Suprapubic skin (tissue), 3 donors: ENCODE measurements at regions not wholly inside any gene's neighbourhood (a gene's known extent, or its start where the extent isn't known, plus 50 kb on each side); places are given as distances from the start of the nearest gene placed in this dataset.

ENCODE experiments used
- CTCF ChIP-seq, 2 donors: fragments of 200-600 bp in 1 of 2; fragments of 450-650 bp in 1 of 2; sonication (generic) in 1 of 2; IDR thresholded peaks; one replicate each; pipeline ENCODE4 v1.5.1; 2016 to 2019; ENCODE audit warnings: antibody characterized with exemption in 2 of 2, mild to moderate bottlenecking in 1 of 2, moderate library complexity in 1 of 2
- POLR2A ChIP-seq, 2 donors: fragments of 450-650 bp; IDR thresholded peaks; one replicate each; pipeline ENCODE4 v1.6.1; 2017; ENCODE audit warnings: antibody characterized with exemption in 2 of 2, mild to moderate bottlenecking in 2 of 2, moderate library complexity in 2 of 2

DNA sequence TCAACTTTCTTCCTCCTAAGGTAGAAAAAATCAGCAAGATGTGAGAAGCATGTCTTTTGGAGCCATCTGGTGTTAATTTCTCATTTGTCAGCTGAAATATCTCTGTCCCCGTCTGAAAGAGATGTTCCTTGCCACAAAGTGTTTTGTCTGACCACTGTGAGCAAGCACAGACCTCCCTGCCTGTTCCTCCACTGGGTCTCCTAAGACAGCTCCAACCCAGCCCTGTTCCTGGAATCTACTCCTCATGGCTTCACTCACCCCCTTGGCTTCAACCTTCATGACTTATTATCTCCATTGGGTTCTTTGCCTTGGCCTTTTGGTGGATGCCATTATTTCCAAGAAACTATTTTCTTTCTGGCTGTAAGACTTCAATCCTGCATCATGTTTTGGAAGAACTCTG, 65.7 kb upstream of the CACHD1 start:
- no peak for TF ChIP-seq CTCF (IDR thresholded peaks at IDR 0.05)
- no peak for TF ChIP-seq POLR2A (IDR thresholded peaks at IDR 0.05)
